Caco-2 (cell line): ENCODE measurements at regions not wholly inside any gene's neighbourhood (a gene's known extent, or its start where the extent isn't known, plus 50 kb on each side); places are given as distances from the start of the nearest gene placed in this dataset.

Experiments used
- BruUV-seq: library from RNA; stranded (reverse); fragments of 400-500 nt; replicated peaks from 2 replicates; lab custom pipeline; 2021; lab: Mats Ljungman, UMichigan
- CTCF ChIA-PET: fragments of 300-600 bp; sonication (Branson Sonifier 250); formaldehyde crosslinking; loops from one replicate; lab custom pipeline; 2022; ENCODE audit warnings: antibody characterized with exemption; lab: Charles Lee
- POLR2A ChIA-PET: fragments of 300-600 bp; sonication (Branson Sonifier 250); formaldehyde crosslinking; loops from one replicate; lab custom pipeline; 2022; ENCODE audit warnings: antibody characterized with exemption; lab: Charles Lee
- DNase-seq, 2 experiments: peaks; one replicate each; pipeline versions ENCODE4 v3.0.0 to v3.0.0-alpha.2; 2020 to 2022
- H3K27me3 ChIP-seq: replicated peaks from 2 replicates; pipeline ENCODE4 v1.6.0; 2011; ENCODE audit warnings: low read length; ENCODE audit not compliant: control insufficient read depth, insufficient read depth
- H3K36me3 ChIP-seq: 2 replicates; pipeline ENCODE4 v1.5.1; 2011; ENCODE audit warnings: low read length; ENCODE audit not compliant: control insufficient read depth, insufficient read depth
- H3K4me1 ChIP-seq: fragments of 250-450 bp; sonication (Bioruptor Pico); 2 replicates; pipeline ENCODE4 v1.5.1; 2020; ENCODE audit warnings: mild to moderate bottlenecking
- H3K4me3 ChIP-seq: 2 replicates; pipeline ENCODE4 v1.5.1; 2011; ENCODE audit warnings: low read depth, mild to moderate bottlenecking, control low read depth, low read length
- H3K9me3 ChIP-seq: fragments of 250-450 bp; sonication (Bioruptor Pico); 2 replicates; pipeline ENCODE4 v1.5.1; 2020; ENCODE audit warnings: mild to moderate bottlenecking, moderate library complexity
- H3K27ac Mint-ChIP-seq: one replicate; pipeline ENCODE4 v1.8.0; 2022; ENCODE audit warnings: mixed read lengths; ENCODE audit not compliant: unreplicated experiment
- H3K27me3 Mint-ChIP-seq: one replicate; pipeline ENCODE4 v1.8.0; 2022; ENCODE audit warnings: mixed read lengths; ENCODE audit not compliant: insufficient read depth, unreplicated experiment
- H3K36me3 Mint-ChIP-seq: one replicate; pipeline ENCODE4 v1.8.0; 2022; ENCODE audit warnings: mild to moderate bottlenecking, mixed read lengths; ENCODE audit not compliant: insufficient read depth, unreplicated experiment
- H3K4me1 Mint-ChIP-seq: one replicate; pipeline ENCODE4 v1.8.0; 2022; ENCODE audit warnings: low read depth, mixed read lengths; ENCODE audit not compliant: unreplicated experiment
- H3K4me3 Mint-ChIP-seq: one replicate; pipeline ENCODE4 v1.8.0; 2022; ENCODE audit warnings: mild to moderate bottlenecking, moderate library complexity, mixed read lengths; ENCODE audit not compliant: unreplicated experiment
- H3K9me3 Mint-ChIP-seq: one replicate; pipeline ENCODE4 v1.8.0; 2022; ENCODE audit warnings: mixed read lengths; ENCODE audit not compliant: unreplicated experiment
- intact Hi-C: fragments of 100-400 bp; cut with micrococcal nuclease; formaldehyde crosslinking; loops from one replicate; pipeline ENCODE4 v1.10.0; 2022; ENCODE audit not compliant: unreplicated experiment
- TF ChIP-seq, protein P1 (sequence below), 2 experiments: fragments of 200-600 bp in 1 of 2; IDR thresholded peaks; 1 replicate in 1 of 2; 2 replicates in 1 of 2; pipeline versions ENCODE4 v1.5.1 to v1.8.0; 2011 to 2022; ENCODE audit warnings: antibody characterized with exemption in 1 of 2, control low read depth in 1 of 2, inconsistent platforms in 1 of 2, low read depth in 1 of 2, low read length in 1 of 2, mild to moderate bottlenecking in 1 of 2, moderate library complexity in 1 of 2; ENCODE audit not compliant: insufficient read depth in 1 of 2, severe bottlenecking in 1 of 2, unreplicated experiment in 1 of 2

GRCh38 chr14:41378526-41378925 lies 228.2 kb upstream of the LRFN5 start:
- TF ChIP-seq, protein P1, sequence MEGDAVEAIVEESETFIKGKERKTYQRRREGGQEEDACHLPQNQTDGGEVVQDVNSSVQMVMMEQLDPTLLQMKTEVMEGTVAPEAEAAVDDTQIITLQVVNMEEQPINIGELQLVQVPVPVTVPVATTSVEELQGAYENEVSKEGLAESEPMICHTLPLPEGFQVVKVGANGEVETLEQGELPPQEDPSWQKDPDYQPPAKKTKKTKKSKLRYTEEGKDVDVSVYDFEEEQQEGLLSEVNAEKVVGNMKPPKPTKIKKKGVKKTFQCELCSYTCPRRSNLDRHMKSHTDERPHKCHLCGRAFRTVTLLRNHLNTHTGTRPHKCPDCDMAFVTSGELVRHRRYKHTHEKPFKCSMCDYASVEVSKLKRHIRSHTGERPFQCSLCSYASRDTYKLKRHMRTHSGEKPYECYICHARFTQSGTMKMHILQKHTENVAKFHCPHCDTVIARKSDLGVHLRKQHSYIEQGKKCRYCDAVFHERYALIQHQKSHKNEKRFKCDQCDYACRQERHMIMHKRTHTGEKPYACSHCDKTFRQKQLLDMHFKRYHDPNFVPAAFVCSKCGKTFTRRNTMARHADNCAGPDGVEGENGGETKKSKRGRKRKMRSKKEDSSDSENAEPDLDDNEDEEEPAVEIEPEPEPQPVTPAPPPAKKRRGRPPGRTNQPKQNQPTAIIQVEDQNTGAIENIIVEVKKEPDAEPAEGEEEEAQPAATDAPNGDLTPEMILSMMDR (IDR thresholded peaks at IDR 0.05; ENCODE audit: insufficient read depth in 1 of 2, low read depth in 1 of 2, low read length in 1 of 2, severe bottlenecking in 1 of 2, unreplicated experiment in 1 of 2) = no peak
- no peaks in the 10 kb centered on the region for H3K27me3 Mint-ChIP-seq
- H3K27me3 ChIP-seq = no peaks in the 10 kb centered on the region

GRCh38 chr14:41377932-41378331 lies 228.7 kb upstream of the LRFN5 start:
- Histone ChIP-seq H3K4me3 (no peak overlapping the region), H3K27me3 (no peaks in the 10 kb centered on the region), H3K9me3 (no peaks in the 10 kb centered on the region), H3K36me3 (no peaks in the 10 kb centered on the region), H3K4me1 (no peaks in the 10 kb centered on the region)
- Mint-ChIP-seq H3K27ac (no peak overlapping the region), H3K27me3 (no peaks in the 10 kb centered on the region), H3K4me3 (no peak overlapping the region), H3K4me1 (no peaks in the 10 kb centered on the region), H3K36me3 (no peaks in the 10 kb centered on the region), H3K9me3 (no peaks in the 10 kb centered on the region)
- no TSS peak for BruUV-seq
- DNase-seq = no peak
- POLR2A ChIA-PET = no interaction called here
- TF ChIP-seq, protein P1 (IDR thresholded peaks at IDR 0.05; ENCODE audit: insufficient read depth in 1 of 2, low read depth in 1 of 2, low read length in 1 of 2, severe bottlenecking in 1 of 2, unreplicated experiment in 1 of 2) = no peak
- CTCF ChIA-PET = no interaction called here
- intact Hi-C loops = no loop called here

More at GRCh38 chr14:41378526-41378925, 228.2 kb upstream of the LRFN5 start:
- Histone ChIP-seq H3K36me3 (no peaks in the 10 kb centered on the region), H3K4me3 (no peak overlapping the region), H3K4me1 (no peaks in the 10 kb centered on the region), H3K9me3 (no peaks in the 10 kb centered on the region)
- Mint-ChIP-seq H3K27ac (no peak overlapping the region), H3K4me3 (no peak overlapping the region), H3K4me1 (no peaks in the 10 kb centered on the region), H3K9me3 (no peaks in the 10 kb centered on the region), H3K36me3 (no peaks in the 10 kb centered on the region)
- CTCF ChIA-PET = no interaction called here
- intact Hi-C loops = no loop called here
- POLR2A ChIA-PET = no interaction called here
- no TSS peak for BruUV-seq
- no peak for DNase-seq

DNA sequence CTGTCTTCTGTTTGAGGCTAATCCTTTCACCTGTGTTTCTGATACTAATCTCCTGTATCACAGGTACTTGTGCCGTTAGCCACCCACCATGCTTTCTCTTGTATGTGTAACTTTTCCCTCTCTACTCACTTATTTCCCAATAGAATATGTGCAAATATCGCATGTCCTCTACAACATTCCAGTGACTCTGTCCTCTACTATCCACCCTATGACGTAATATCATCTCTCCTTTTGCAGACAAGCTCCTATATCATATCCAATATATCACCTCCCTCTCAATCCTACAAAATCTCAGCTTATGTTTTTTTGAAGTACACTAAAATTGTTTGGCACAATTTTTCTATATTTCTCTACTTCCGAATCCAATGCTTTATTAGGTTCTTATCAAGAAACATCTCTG lies 232.6 kb upstream of the LRFN5 start:
- TF ChIP-seq, protein P1 (IDR thresholded peaks at IDR 0.05; ENCODE audit: insufficient read depth in 1 of 2, low read depth in 1 of 2, low read length in 1 of 2, severe bottlenecking in 1 of 2, unreplicated experiment in 1 of 2) = no peak
- no peaks in the 10 kb centered on the region for H3K36me3 Mint-ChIP-seq
- H3K27me3 Mint-ChIP-seq = no peaks in the 10 kb centered on the region
- Histone ChIP-seq H3K9me3 (no peaks in the 10 kb centered on the region), H3K4me1 (no peaks in the 10 kb centered on the region), H3K27me3 (no peaks in the 10 kb centered on the region), H3K36me3 (no peaks in the 10 kb centered on the region), H3K4me3 (no peak overlapping the region)
- no peaks in the 10 kb centered on the region for H3K4me1 Mint-ChIP-seq
- intact Hi-C loops = no loop called here
- H3K4me3 Mint-ChIP-seq = no peak overlapping the region
- no TSS peak for BruUV-seq
- POLR2A ChIA-PET = no interaction called here
- no peaks in the 10 kb centered on the region for H3K9me3 Mint-ChIP-seq
- DNase-seq = no peak
- CTCF ChIA-PET = no interaction called here
- no peak overlapping the region for H3K27ac Mint-ChIP-seq
